ENCODE measurements at regions not wholly inside any gene's neighbourhood (a gene's known extent, or its start where the extent isn't known, plus 50 kb on each side); places are given as distances from the start of the nearest gene placed in this dataset.

DNA sequence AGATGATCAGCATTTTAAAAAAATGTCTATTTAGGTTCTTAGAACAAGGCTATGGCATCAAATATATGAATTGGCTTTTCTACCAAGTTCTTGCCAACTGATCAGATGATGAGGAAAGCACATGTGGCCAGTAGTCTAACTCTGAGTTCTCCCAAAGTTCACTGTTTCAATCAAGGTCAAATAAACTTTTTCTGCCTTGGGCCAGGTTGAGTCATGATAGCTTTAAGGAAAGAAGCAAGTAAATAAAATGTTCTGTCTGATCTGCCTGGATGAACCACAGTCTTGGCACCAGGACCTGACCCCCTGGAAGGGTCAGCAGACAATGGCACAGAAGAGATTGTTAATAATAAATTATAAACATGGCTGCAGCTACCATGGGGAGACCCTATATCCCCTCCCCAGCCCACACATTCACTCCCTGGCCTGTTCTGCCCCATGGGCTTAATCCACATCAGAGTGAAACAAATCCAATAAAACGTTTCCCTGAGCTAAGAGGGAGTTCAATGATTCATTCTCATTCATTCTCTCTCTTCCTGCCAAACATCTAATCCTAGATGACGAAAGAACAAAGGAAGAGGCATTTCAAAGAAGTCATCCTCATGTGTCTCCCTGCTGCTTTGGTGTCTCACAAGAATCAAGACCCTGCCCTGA lies 661.6 kb downstream of the DHX35 start:
- no peak for DNase-seq (ENCODE audit: low read depth, low spot score)
- H3K4me3 ChIP-seq (ENCODE audit: low read depth, low read length), result no peak overlapping the region
- ChIA-PET CTCF (no interaction called here), POLR2A (no interaction called here)
- TF ChIP-seq, protein P1, sequence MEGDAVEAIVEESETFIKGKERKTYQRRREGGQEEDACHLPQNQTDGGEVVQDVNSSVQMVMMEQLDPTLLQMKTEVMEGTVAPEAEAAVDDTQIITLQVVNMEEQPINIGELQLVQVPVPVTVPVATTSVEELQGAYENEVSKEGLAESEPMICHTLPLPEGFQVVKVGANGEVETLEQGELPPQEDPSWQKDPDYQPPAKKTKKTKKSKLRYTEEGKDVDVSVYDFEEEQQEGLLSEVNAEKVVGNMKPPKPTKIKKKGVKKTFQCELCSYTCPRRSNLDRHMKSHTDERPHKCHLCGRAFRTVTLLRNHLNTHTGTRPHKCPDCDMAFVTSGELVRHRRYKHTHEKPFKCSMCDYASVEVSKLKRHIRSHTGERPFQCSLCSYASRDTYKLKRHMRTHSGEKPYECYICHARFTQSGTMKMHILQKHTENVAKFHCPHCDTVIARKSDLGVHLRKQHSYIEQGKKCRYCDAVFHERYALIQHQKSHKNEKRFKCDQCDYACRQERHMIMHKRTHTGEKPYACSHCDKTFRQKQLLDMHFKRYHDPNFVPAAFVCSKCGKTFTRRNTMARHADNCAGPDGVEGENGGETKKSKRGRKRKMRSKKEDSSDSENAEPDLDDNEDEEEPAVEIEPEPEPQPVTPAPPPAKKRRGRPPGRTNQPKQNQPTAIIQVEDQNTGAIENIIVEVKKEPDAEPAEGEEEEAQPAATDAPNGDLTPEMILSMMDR (IDR thresholded peaks at IDR 0.05; ENCODE audit: insufficient read depth, low read length, missing control alignments), result no peak

DNA sequence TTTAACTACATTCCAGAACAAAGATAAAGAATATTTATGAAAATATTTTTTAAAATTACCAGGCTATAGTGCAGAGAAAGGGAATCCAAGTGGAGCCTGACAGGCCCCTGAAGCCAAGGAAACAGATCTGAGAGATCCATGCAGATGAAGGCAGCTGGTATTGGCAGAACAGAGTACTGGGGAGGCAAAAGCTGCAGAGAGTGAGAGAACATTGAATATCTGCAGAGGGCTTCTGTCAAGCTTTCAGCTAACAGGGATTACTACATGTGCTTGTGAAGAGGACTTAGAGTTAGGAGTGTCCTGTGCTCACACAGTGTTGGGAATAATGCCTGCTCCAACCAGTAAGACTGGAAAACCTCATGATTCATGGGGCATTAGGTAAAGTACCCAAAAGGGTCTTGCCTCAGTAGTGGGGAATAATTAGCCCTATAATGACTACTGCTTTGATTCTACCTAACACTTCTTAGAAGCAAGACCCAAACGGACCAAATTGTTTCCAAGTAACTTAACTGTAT lies 657.2 kb downstream of the DHX35 start:
- CTCF ChIA-PET, result no interaction called here
- POLR2A ChIA-PET, result no interaction called here
- no peak for DNase-seq (ENCODE audit: low read depth, low spot score)
- no peak overlapping the region for H3K4me3 ChIP-seq (ENCODE audit: low read depth, low read length)
- TF ChIP-seq, protein P1 (IDR thresholded peaks at IDR 0.05; ENCODE audit: insufficient read depth, low read length, missing control alignments), result no peak

DNA sequence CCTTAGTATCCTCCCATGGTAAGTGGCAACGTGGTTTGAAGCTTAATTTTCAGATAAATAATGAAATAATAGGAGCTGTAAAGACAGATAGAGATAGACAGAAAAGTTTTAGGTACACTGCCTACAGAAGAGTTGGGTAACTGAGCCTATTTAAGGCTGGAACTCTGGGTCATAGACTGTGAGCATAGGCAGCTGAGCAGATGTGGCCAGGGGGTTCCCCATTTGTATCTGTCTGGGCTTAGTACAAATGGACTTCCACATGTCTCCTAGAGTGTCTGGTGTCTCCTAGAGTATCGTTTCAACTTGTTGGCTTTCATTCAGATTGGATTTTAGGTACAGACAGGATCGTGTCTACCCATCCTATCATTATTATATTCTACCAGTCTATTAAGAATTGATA lies 649.8 kb downstream of the DHX35 start:
- no peak for DNase-seq (ENCODE audit: low read depth, low spot score)
- POLR2A ChIA-PET, result no interaction called here
- H3K4me3 ChIP-seq (ENCODE audit: low read depth, low read length), result no peak overlapping the region
- CTCF ChIA-PET, result no interaction called here
- TF ChIP-seq, protein P1 (IDR thresholded peaks at IDR 0.05; ENCODE audit: insufficient read depth, low read length, missing control alignments), result no peak

DNA sequence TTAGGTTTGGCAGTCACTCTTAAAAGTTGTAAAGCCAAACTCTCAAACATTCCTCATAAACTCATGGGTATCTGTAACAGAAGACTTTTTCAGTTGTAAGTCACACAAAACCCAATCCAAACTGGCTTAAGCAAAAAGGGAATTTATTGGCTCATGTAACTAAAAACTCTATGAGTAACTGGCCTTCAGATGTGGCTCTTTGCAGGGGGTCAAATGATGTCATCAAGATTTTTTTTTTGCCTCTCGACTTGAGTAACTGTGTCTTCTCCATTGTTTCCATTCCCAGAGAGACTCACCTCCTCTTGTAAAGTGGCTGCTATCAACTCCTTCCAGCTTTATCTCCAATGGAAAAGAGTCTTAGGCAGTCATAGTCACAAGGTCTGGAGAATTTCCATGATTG lies 645.0 kb downstream of the DHX35 start:
- ChIA-PET CTCF (no interaction called here), POLR2A (no interaction called here)
- TF ChIP-seq, protein P1 (IDR thresholded peaks at IDR 0.05; ENCODE audit: insufficient read depth, low read length, missing control alignments), result no peak
- no peak overlapping the region for H3K4me3 ChIP-seq (ENCODE audit: low read depth, low read length)
- DNase-seq (ENCODE audit: low read depth, low spot score), result no peak

DNA sequence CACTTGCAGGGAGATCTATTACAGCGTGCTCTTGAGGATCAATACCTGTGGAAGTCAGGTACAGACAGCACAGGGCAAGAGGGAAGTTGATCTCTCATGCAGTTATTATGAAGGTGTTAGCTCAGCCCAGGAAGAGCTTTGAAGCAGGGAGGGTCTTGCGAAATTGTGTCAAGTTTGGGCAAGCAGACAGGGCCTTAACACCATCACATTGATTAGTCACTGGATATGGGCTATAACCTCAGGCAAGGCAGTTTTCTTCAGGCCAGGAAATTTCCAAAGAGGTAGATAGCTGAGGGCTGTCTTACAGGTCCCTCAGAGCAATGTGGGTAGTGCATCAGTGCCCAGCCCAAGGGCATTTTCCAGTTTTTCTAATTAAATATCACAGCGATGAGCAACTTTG lies 643.8 kb downstream of the DHX35 start:
- TF ChIP-seq, protein P1 (IDR thresholded peaks at IDR 0.05; ENCODE audit: insufficient read depth, low read length, missing control alignments), result no peak
- DNase-seq (ENCODE audit: low read depth, low spot score), result no peak
- ChIA-PET CTCF (no interaction called here), POLR2A (no interaction called here)
- H3K4me3 ChIP-seq (ENCODE audit: low read depth, low read length), result no peak overlapping the region

DNA sequence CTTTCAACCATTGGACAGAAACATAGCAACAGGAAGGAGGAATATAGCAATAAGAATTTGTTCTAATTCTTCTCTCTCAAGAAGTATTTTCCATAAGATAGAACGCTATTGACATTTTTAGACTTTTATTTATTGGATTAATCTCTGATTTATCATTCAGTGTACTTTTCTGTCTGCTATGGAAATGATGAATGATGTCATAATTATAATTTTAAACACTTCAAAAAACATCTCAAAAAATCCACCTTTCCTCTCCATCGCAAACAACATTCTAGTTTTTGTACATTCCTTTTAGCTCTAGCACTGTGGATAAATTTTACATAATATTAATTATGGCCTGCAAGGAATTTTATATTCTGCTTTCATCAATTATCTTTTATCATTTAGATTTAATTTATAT lies 643.2 kb downstream of the DHX35 start:
- no peak for DNase-seq (ENCODE audit: low read depth, low spot score)
- POLR2A ChIA-PET, result no interaction called here
- CTCF ChIA-PET, result no interaction called here
- no peak overlapping the region for H3K4me3 ChIP-seq (ENCODE audit: low read depth, low read length)
- TF ChIP-seq, protein P1 (IDR thresholded peaks at IDR 0.05; ENCODE audit: insufficient read depth, low read length, missing control alignments), result no peak

Data from AG04449 (cell line).